Uterus (tissue), 2 donors: ENCODE measurements at regions not wholly inside any gene's neighbourhood (a gene's known extent, or its start where the extent isn't known, plus 50 kb on each side); places are given as distances from the start of the nearest gene placed in this dataset.

Experiments
- CTCF ChIP-seq, 4 experiments: fragments of 200-600 bp in 2 of 4; fragments of 450-650 bp in 2 of 4; sonication (generic) in 2 of 4; IDR thresholded peaks; one replicate each; pipeline ENCODE4 v1.5.1; 2016 to 2019; ENCODE audit warnings: antibody characterized with exemption in 4 of 4, mild to moderate bottlenecking in 2 of 4, moderate library complexity in 1 of 4
- POLR2A ChIP-seq, 2 donors: fragments of 450-650 bp; IDR thresholded peaks; one replicate each; pipeline ENCODE4 v1.6.1; 2016; ENCODE audit warnings: antibody characterized with exemption in 2 of 2, mild to moderate bottlenecking in 1 of 2, moderate library complexity in 1 of 2

DNA sequence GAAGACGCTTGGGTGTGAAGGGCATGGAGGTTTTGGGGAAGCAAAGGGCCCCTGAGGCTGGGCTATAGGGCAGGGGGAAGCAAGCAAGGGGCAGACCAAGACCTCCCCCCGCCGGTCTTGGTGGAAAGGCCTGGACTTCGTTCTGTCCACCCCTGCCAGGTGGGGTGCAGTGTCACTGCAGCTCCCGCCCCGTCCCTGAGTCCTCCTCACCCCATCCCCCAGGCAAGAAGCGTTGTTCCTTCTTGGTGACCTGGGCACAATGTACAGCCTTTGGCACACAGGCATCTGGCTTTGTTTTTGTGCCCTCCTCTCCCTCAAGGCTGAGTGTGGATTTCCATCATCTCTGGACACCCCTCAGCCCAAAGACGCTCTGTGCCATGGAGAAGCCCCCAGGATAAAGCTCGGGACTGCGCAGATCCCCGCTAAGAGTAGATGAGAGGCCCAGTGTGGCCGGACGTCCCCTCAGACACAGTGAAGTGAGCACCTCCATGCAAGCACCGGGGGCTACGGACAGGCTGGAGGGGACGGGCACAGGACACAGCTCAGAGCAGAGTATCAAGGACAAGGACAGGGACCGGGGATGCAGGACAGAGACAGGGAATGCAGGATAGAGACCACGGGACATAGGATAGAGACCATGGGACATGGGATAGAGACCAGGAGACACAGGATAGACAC, 89.4 kb upstream of the ACTRT2 start:
- TF ChIP-seq POLR2A (IDR thresholded peaks at IDR 0.05) (no peak), CTCF (IDR thresholded peaks at IDR 0.05) (no peak)
